ENCODE measurements at regions not wholly inside any gene's neighbourhood (a gene's known extent, or its start where the extent isn't known, plus 50 kb on each side); places are given as distances from the start of the nearest gene placed in this dataset.

DNA sequence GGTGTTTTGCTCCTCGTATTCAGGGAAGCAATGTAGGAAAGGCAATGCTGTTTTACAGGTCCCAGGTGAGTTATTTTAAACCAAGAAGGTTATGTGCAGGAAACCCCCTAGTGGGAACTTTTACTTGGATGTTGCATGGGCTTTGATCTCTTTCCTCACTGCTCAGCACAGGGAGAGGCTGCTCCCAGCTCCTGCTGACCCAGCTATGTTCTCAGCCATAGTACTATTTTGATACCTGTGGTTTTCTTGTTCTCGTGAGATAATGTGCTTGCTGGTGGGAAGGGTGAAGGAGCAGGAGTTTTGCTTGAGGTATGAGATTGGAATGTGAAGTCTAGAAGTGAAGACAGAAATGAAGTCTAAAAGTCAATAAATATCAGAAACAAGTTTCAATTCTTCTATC lies 265.6 kb upstream of the FBXL7 start:
- Histone ChIP-seq H3K27me3 (replicated peaks in 1 of 4; ENCODE audit: control insufficient read depth in 3 of 4, extremely low read depth in 1 of 4, insufficient read depth in 3 of 4, low read length in 3 of 4) (no peaks in the 10 kb centered on the region), H3K18ac (ENCODE audit: extremely low read depth, low read length) (no peak overlapping the region), H4K5ac (ENCODE audit: insufficient read length, low read depth, low read length) (no peak overlapping the region), H3K4me2 (ENCODE audit: insufficient read depth in 1 of 2, low read depth in 2 of 2, low read length in 2 of 2) (peak overlapping the region; percentile 4 to 30; a peak in 1 of 4 replicates), H2BK12ac (ENCODE audit: low read depth, low read length) (no peak overlapping the region), H2BK120ac (replicated peaks; ENCODE audit: low read depth, low read length) (no peak overlapping the region), H3K4ac (replicated peaks; ENCODE audit: insufficient read length, low read depth, low read length) (no peak overlapping the region), H2AK5ac (ENCODE audit: low read depth, low read length) (no peak overlapping the region), H2BK20ac (ENCODE audit: low read length) (no peak overlapping the region), H3K23me2 (ENCODE audit: low read depth, low read length) (no peaks in the 10 kb centered on the region; the same call in 1 of the 2 replicates), H4K91ac (replicated peaks; ENCODE audit: insufficient read length, low read length) (no peak overlapping the region), H4K8ac (ENCODE audit: extremely low read depth, insufficient read depth, low read length) (no peak overlapping the region), H3K23ac (ENCODE audit: insufficient read length) (no peak overlapping the region), H3K79me1 (ENCODE audit: low read depth, low read length) (no peaks in the 10 kb centered on the region), H3K9me3 (ENCODE audit: insufficient read depth in 2 of 2, low read depth in 1 of 2, low read length in 1 of 2) (no peaks in the 10 kb centered on the region), H2BK5ac (ENCODE audit: low read depth, low read length) (no peak overlapping the region), H2AFZ (ENCODE audit: low read length) (no peak overlapping the region), H3K9ac (replicated peaks in 1 of 4; ENCODE audit: extremely low read depth in 1 of 4, low read depth in 3 of 4, low read length in 3 of 4) (no peak overlapping the region), H3K27ac (ENCODE audit: low read depth, low read length) (no peak overlapping the region), H3K56ac (replicated peaks; ENCODE audit: insufficient read length, low read depth, low read length) (no peak overlapping the region), H3K36me3 (ENCODE audit: control insufficient read depth in 2 of 4, insufficient read depth in 4 of 4, low read length in 3 of 4) (no peaks in the 10 kb centered on the region), H3K14ac (ENCODE audit: insufficient read length) (no peak overlapping the region), H2BK15ac (ENCODE audit: low read length) (no peak overlapping the region), H3K4me1 (replicated peaks in 1 of 4; ENCODE audit: control insufficient read depth in 3 of 4, insufficient read depth in 4 of 4, low read length in 3 of 4) (peaks cover 0 to 3% (median under 1%) of the 10 kb centered on the region in 4 experiments; a peak in 2 of 7 replicates), H3K4me3 (ENCODE audit: extremely low read depth in 1 of 4, insufficient read depth in 2 of 4, low read depth in 3 of 4, low read length in 4 of 4) (peak overlapping the region in 1 of 4 experiments; percentile 11; a peak in 1 of 8 replicates), H4K20me1 (replicated peaks in 1 of 2; ENCODE audit: control insufficient read depth in 1 of 2, insufficient read depth in 2 of 2, low read length in 2 of 2) (no peaks in the 10 kb centered on the region), H3K79me2 (ENCODE audit: control insufficient read depth in 1 of 2, insufficient read depth in 2 of 2, low read length in 2 of 2) (no peaks in the 10 kb centered on the region)
- DNase-seq (ENCODE audit: low read depth in 1 of 2, low spot score in 2 of 2) (peak; percentile 19 to 51), FAIRE-seq (peak; percentile 96)
- POLR2A ChIA-PET (ENCODE audit: partially characterized antibody) = interaction anchor here (0.9 kb wide), 1 partner anchor 32 kb away, joined by 3 read pairs; no protein-coding TSS in a partner anchor
- 21% methylated on average over 2 of the region's 2 CpGs; no CpG with 5 or more reads in 1 of the 2 experiments for WGBS, 2 experiments (ENCODE audit: extremely low coverage in 1 of 2, insufficient coverage in 1 of 2, insufficient read length in 1 of 2, insufficient replicate concordance in 2 of 2, low coverage in 1 of 2, low lambda C conversion rate in 2 of 2, missing lambda C conversion rate in 1 of 2)
- TF ChIP-seq TEAD4 (IDR thresholded peaks at IDR 0.05; ENCODE audit: low read depth, low read length) = peak; percentile 47; the same call in 1 of the 2 replicates
- peak in 1 of 2 experiments; percentile 67; a peak in 1 of 4 replicates for TF ChIP-seq HDAC2 (IDR thresholded peaks at IDR 0.05; ENCODE audit: borderline replicate concordance in 1 of 2, low read depth in 2 of 2, low read length in 2 of 2)
- no peak for TF ChIP-seq HDAC6 (IDR thresholded peaks at IDR 0.05; ENCODE audit: low read depth, low read length)
- TF ChIP-seq RAD21 (IDR thresholded peaks at IDR 0.05 in 1 of 2, conservative IDR thresholded peaks at IDR 0.05 in 1 of 2; ENCODE audit: low read depth in 2 of 2, low read length in 2 of 2) = peak in 1 of 2 experiments; percentile 15; a peak in 1 of 4 replicates
- 0 out of 2 replicates have a peak, but pooled peaks have one; percentile 9 for TF ChIP-seq SP1 (IDR thresholded peaks at IDR 0.05; ENCODE audit: low read depth, low read length)
- TF ChIP-seq CHD2 (IDR thresholded peaks at IDR 0.05; ENCODE audit: low read length) = peak; percentile 55; the same call in 1 of the 2 replicates
- CTCF ChIA-PET (ENCODE audit: partially characterized antibody) = interaction anchor here (0.9 to 1.4 kb wide), 3 partner anchors 21 to 128 kb away, joined by 3 to 4 read pairs (median 4); no protein-coding TSS in a partner anchor

Measured in H1 (cell line).